ENCODE measurements at regions not wholly inside any gene's neighbourhood (a gene's known extent, or its start where the extent isn't known, plus 50 kb on each side); places are given as distances from the start of the nearest gene placed in this dataset.

DNA sequence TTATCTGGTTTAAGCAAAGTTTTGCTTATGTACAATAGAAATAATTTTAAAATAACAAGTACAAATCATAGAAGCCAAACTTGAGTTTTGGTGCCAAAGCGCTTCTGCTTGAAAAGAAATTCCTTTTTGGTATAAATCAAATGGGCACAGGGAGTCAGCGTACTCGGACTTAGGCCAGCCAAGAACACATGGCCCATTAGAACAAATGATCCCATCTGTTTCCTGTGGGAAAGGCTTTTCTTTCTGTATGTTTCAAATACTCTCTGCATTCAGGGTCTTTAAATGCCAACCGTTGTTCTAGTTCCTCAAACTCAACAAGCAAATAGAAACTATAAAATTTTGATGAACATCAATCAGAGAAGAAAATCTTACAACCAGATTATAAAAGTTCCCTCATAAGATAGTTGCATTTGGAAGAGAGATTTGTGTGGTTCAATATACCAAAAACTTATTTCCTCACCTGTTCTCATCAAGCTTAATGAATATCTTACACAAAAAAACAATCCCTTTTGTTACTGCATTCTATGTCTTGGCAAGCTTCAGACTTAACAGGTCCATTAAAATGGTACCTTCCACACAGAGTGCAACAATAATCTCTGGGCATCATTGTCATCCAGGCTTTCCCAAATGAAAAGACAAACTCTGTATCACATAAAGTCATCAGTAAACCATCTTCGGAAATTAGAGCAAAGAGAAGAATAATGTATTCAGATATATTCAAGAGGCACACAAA is 739.8 kb upstream of the API5 start:
- TF ChIP-seq, protein P1, sequence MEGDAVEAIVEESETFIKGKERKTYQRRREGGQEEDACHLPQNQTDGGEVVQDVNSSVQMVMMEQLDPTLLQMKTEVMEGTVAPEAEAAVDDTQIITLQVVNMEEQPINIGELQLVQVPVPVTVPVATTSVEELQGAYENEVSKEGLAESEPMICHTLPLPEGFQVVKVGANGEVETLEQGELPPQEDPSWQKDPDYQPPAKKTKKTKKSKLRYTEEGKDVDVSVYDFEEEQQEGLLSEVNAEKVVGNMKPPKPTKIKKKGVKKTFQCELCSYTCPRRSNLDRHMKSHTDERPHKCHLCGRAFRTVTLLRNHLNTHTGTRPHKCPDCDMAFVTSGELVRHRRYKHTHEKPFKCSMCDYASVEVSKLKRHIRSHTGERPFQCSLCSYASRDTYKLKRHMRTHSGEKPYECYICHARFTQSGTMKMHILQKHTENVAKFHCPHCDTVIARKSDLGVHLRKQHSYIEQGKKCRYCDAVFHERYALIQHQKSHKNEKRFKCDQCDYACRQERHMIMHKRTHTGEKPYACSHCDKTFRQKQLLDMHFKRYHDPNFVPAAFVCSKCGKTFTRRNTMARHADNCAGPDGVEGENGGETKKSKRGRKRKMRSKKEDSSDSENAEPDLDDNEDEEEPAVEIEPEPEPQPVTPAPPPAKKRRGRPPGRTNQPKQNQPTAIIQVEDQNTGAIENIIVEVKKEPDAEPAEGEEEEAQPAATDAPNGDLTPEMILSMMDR (IDR thresholded peaks at IDR 0.05; ENCODE audit: extremely low read depth, insufficient read depth, missing control alignments): no peak
- in situ Hi-C loops (cut with MboI; ENCODE audit: low pct_unique_long_range_greater_than_20kb, low sequenced_read_pairs, unreplicated experiment): no loop called here

DNA sequence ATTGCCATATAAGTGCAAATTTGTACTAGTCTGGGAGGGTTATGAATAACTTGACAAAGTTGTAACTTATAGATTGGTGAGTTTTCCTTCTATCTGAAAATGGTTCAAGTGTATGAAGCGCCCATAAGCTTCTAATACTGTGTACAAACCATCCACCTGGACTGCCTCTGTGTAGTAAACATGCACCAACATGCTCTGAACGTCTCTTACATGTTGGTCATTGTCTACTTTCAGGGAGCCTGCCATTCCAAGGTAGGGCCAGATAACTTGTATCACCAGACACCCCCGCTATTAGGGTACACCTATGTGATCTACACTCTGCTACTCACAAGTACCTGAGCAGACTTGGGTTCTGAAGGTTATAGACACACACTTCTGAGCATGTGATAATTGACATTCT is 735.5 kb upstream of the API5 start:
- in situ Hi-C loops (cut with MboI; ENCODE audit: low pct_unique_long_range_greater_than_20kb, low sequenced_read_pairs, unreplicated experiment): no loop called here
- no peak for DNase-seq (ENCODE audit: low spot score)
- TF ChIP-seq, protein P1 (IDR thresholded peaks at IDR 0.05; ENCODE audit: extremely low read depth, insufficient read depth, missing control alignments): no peak

More for the DNA sequence above, 739.8 kb upstream of the API5 start:
- no peak for DNase-seq (ENCODE audit: low spot score)

DNA sequence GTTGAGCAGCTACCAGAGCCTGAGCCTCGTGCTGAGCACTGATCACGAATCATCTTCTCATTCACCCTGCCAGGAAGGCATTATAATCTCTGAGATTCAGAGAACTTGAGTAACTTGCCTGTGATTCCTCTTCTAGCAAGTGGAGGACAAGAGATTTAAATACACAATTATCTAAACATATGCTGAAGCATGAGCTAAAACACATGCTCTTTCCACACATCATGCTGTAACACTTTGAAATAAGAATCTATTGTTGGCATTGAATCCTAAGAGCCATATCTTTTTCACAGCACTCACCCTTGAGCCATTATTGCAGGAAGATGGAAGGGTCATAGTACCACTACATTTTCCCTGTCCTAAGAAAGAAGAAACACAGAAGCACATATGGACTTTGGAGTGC is 722.5 kb upstream of the API5 start:
- in situ Hi-C loops (cut with MboI; ENCODE audit: low pct_unique_long_range_greater_than_20kb, low sequenced_read_pairs, unreplicated experiment): no loop called here
- TF ChIP-seq, protein P1 (IDR thresholded peaks at IDR 0.05; ENCODE audit: extremely low read depth, insufficient read depth, missing control alignments): no peak
- DNase-seq (ENCODE audit: low spot score): no peak

DNA sequence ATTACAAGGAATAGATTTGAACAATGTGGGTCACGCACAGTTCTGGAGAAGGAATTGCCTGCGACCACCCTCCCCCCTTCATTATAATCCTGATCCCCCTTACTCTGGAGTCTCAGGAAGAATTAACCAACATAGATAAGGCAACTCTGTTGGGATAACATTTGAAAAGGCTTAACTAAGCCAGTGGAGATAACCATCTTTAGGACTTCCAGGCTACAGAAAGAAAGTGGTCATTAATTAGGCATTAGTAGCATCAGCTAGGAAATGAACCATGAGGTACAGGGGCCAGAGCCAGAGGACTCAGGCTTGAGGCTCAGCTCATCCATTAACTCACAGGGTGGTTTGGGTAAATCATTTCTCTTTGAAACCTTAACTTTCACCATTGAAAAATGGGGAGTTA is 720.0 kb upstream of the API5 start:
- DNase-seq (ENCODE audit: low spot score): no peak
- in situ Hi-C loops (cut with MboI; ENCODE audit: low pct_unique_long_range_greater_than_20kb, low sequenced_read_pairs, unreplicated experiment): no loop called here
- TF ChIP-seq, protein P1 (IDR thresholded peaks at IDR 0.05; ENCODE audit: extremely low read depth, insufficient read depth, missing control alignments): no peak

DNA sequence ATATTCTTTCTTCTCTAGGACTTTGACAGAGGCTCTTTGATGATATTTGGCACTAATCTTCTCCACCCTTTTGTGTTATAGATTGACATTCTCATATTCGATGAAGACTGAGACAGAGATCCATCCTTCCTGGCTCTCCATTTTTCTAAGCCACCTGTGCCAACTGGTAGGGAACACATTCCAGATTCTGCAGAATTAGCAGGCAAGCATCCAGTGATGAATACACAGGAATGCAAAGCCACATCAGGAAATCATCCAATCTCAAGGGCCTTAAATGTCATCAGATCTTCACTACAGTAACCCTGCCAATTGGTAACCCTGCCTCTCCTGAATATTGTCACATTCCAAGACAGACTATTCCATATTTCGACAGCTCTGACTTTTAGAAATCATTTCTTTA is 718.4 kb upstream of the API5 start:
- in situ Hi-C loops (cut with MboI; ENCODE audit: low pct_unique_long_range_greater_than_20kb, low sequenced_read_pairs, unreplicated experiment): no loop called here
- TF ChIP-seq, protein P1 (IDR thresholded peaks at IDR 0.05; ENCODE audit: extremely low read depth, insufficient read depth, missing control alignments): no peak
- no peak for DNase-seq (ENCODE audit: low spot score)

DNA sequence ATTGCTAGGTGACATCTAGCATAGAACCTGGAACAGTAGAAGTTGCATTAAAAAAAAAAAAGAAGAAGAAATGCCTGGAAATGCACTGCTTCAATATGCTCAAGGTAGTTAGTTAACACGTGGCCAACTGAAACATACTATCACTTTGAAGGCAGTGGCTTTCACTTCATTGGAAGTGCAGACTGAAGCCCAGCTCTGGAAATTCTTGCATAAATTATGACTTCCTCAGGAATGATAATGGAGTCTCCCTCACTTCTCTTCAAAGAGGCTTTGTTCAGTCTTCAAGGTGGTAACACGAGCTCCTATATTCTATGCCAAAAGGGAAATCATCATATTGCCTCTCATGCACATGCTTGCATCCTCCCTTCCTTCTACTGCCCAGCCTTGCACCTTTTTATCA is 715.9 kb upstream of the API5 start:
- DNase-seq (ENCODE audit: low spot score): no peak
- in situ Hi-C loops (cut with MboI; ENCODE audit: low pct_unique_long_range_greater_than_20kb, low sequenced_read_pairs, unreplicated experiment): no loop called here
- TF ChIP-seq, protein P1 (IDR thresholded peaks at IDR 0.05; ENCODE audit: extremely low read depth, insufficient read depth, missing control alignments): no peak
